GM10266 (cell line): ENCODE measurements at regions not wholly inside any gene's neighbourhood (a gene's known extent, or its start where the extent isn't known, plus 50 kb on each side); places are given as distances from the start of the nearest gene placed in this dataset.

ENCODE experiments used
- DNase-seq: peaks from one replicate; pipeline ENCODE4 v3.0.0; 2012; ENCODE audit errors: extremely low spot score
- CTCF ChIP-seq: IDR thresholded peaks from 2 replicates; pipeline ENCODE4 v1.5.1; 2012; ENCODE audit warnings: mild to moderate bottlenecking, low read depth; ENCODE audit not compliant: control insufficient read depth, insufficient read depth; ENCODE audit errors: missing control alignments

GRCh38 chr5:103487218-103487617 lies 75.4 kb downstream of the NUDT12 start:
- DNase-seq, result no peak
- TF ChIP-seq CTCF, result no peak

- TF ChIP-seq CTCF, result no peak
- no peak for DNase-seq
Measured at GRCh38 chr5:103486739-103487138, 75.8 kb downstream of the NUDT12 start.

GRCh38 chr5:103480246-103480645 lies 82.3 kb downstream of the NUDT12 start:
- DNase-seq, result no peak
- no peak for TF ChIP-seq CTCF

GRCh38 chr5:103477678-103478077 lies 84.9 kb downstream of the NUDT12 start:
- no peak for DNase-seq
- TF ChIP-seq CTCF, result no peak

- no peak for TF ChIP-seq CTCF
- no peak for DNase-seq
Measured at GRCh38 chr5:103476811-103477210, 85.8 kb downstream of the NUDT12 start.

- DNase-seq, result peak; percentile 17
- peak; percentile 61 for TF ChIP-seq CTCF
Measured at GRCh38 chr5:103475629-103476240, 86.9 kb downstream of the NUDT12 start.

GRCh38 chr5:103474677-103475076 lies 87.9 kb downstream of the NUDT12 start:
- TF ChIP-seq CTCF, result no peak
- DNase-seq, result no peak
